ENCODE measurements at regions not wholly inside any gene's neighbourhood (a gene's known extent, or its start where the extent isn't known, plus 50 kb on each side); places are given as distances from the start of the nearest gene placed in this dataset.
A peak's percentile ranks its signal among the peaks of the same experiment; 100 is the strongest.

- DNase-seq: peak; percentile 75
Measured at GRCh38 chr5:158174918-158175851, 316.2 kb upstream of the CLINT1 start.

- no peak for DNase-seq
Measured at GRCh38 chr5:158174026-158174425, 315.1 kb upstream of the CLINT1 start.

GRCh38 chr5:158172005-158172404 lies 313.1 kb upstream of the CLINT1 start:
- DNase-seq: no peak

- no peak for DNase-seq
Measured at GRCh38 chr5:158170534-158170933, 311.6 kb upstream of the CLINT1 start.

GRCh38 chr5:158170060-158170459 lies 311.1 kb upstream of the CLINT1 start:
- no peak for DNase-seq

- no peak for DNase-seq
Measured at GRCh38 chr5:158166424-158166823, 307.5 kb upstream of the CLINT1 start.

- no peak for DNase-seq
Measured at GRCh38 chr5:158165647-158166046, 306.7 kb upstream of the CLINT1 start.

- DNase-seq: no peak
Measured at GRCh38 chr5:158164296-158165047, 305.5 kb upstream of the CLINT1 start.

GRCh38 chr5:158163451-158164295 lies 304.7 kb upstream of the CLINT1 start:
- no peak for DNase-seq

GRCh38 chr5:158162479-158163034 lies 303.6 kb upstream of the CLINT1 start:
- DNase-seq: no peak

- no peak for DNase-seq
Measured at GRCh38 chr5:158162026-158162425, 303.1 kb upstream of the CLINT1 start.

GRCh38 chr5:158159621-158160020 lies 300.7 kb upstream of the CLINT1 start:
- DNase-seq: no peak

GRCh38 chr5:158155811-158156505 lies 297.0 kb upstream of the CLINT1 start:
- DNase-seq: no peak

GRCh38 chr5:158155067-158155466 lies 296.1 kb upstream of the CLINT1 start:
- no peak for DNase-seq

- no peak for DNase-seq
Measured at GRCh38 chr5:158154226-158155005, 295.5 kb upstream of the CLINT1 start.

- no peak for DNase-seq
Measured at GRCh38 chr5:158153508-158153907, 294.6 kb upstream of the CLINT1 start.

GRCh38 chr5:158152136-158152535 lies 293.2 kb upstream of the CLINT1 start:
- no peak for DNase-seq

GRCh38 chr5:158147227-158147626 lies 288.3 kb upstream of the CLINT1 start:
- DNase-seq: no peak

- no peak for DNase-seq
Measured at GRCh38 chr5:158145827-158146226, 286.9 kb upstream of the CLINT1 start.

GRCh38 chr5:158143081-158143480 lies 284.1 kb upstream of the CLINT1 start:
- DNase-seq: no peak

GRCh38 chr5:158142156-158142555 lies 283.2 kb upstream of the CLINT1 start:
- DNase-seq: no peak

All from activated CD8-positive, alpha-beta memory T cell treated with anti-CD3 and anti-CD28 coated beads for 24 hours (primary cell).